AG10803 (cell line): ENCODE measurements at regions not wholly inside any gene's neighbourhood (a gene's known extent, or its start where the extent isn't known, plus 50 kb on each side); places are given as distances from the start of the nearest gene placed in this dataset.

ENCODE experiments used
- DNase-seq: peaks from one replicate; pipeline ENCODE4 v3.0.0; 2010; ENCODE audit warnings: low read depth
- H3K4me3 ChIP-seq: 2 replicates; pipeline ENCODE4 v1.5.1; 2011; ENCODE audit warnings: mild to moderate bottlenecking, low read length, control low read depth
- TF ChIP-seq, protein P1 (sequence below): conservative IDR thresholded peaks from 2 replicates; pipeline ENCODE4 v1.5.1; 2011; ENCODE audit warnings: mild to moderate bottlenecking, low read length, control low read depth, inconsistent platforms

DNA sequence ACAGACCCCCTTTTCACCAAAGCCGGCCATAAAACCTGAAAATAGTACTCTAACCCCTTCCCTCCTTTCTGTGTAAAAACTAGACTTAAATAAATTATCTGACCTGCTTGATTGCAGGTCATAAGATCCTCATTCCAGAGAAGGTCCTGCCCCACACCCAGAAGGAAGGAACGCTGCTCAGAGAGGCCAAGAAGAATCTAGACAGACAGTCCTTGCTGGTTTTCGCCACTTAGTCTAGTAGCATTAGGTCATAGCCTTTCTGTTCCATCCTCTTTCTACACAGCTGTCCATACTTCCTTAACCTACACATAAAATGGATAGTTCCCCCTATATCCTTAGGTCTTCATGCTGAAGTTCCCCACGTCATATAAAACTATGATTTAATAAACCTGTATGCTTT is 83.7 kb upstream of the IGF1 start:
- TF ChIP-seq, protein P1, sequence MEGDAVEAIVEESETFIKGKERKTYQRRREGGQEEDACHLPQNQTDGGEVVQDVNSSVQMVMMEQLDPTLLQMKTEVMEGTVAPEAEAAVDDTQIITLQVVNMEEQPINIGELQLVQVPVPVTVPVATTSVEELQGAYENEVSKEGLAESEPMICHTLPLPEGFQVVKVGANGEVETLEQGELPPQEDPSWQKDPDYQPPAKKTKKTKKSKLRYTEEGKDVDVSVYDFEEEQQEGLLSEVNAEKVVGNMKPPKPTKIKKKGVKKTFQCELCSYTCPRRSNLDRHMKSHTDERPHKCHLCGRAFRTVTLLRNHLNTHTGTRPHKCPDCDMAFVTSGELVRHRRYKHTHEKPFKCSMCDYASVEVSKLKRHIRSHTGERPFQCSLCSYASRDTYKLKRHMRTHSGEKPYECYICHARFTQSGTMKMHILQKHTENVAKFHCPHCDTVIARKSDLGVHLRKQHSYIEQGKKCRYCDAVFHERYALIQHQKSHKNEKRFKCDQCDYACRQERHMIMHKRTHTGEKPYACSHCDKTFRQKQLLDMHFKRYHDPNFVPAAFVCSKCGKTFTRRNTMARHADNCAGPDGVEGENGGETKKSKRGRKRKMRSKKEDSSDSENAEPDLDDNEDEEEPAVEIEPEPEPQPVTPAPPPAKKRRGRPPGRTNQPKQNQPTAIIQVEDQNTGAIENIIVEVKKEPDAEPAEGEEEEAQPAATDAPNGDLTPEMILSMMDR, result no peak
- no peak for DNase-seq
- H3K4me3 ChIP-seq, result no peak overlapping the region

- TF ChIP-seq, protein P1, result no peak
These were observed 82.6 kb upstream of the IGF1 start for GRCh38 chr12:102562836-102563425.

DNA sequence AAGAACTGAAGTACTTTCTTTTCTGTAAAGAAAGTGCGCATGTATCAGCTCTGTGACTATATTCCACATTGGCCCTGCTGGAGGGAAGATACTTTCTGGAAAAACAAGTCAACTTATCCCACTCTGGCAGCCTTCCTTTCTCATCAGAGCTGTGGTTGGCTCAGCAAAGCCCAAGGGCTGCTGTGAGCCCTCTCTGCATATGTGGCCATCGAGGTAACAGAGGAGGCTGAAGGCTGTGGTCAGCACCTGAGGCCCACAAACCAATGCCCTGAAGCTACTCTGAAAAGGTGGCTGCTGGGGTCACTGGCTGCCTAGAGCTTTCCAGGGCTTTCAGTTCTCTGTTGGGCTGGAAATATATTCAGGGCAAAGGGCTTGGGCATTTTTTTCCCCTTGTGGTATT is 70.8 kb upstream of the IGF1 start:
- DNase-seq, result no peak
- no peak overlapping the region for H3K4me3 ChIP-seq
- TF ChIP-seq, protein P1, result no peak

More at GRCh38 chr12:102562836-102563425, 82.6 kb upstream of the IGF1 start:
- peak; percentile 16 for DNase-seq
- no peak overlapping the region for H3K4me3 ChIP-seq

DNA sequence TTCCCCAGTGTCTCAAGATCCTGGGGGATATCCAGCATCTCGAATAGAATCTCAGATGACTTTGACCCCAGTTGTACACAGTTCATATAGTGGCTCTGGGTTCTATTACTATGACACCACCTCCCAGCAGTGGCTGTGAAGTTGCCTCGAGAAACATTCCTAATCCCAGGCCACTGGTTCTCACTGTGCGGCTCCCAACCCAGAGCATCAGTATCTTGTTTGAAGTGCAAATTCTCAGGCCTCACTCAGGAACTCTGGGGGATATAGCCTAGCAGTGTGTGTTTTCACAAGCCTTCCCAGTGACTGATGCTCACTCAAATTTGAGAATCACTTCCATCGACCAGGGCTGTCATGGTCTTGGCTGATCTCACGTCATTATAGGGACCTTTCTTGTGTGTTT is 69.3 kb upstream of the IGF1 start:
- no peak for DNase-seq
- TF ChIP-seq, protein P1, result no peak

DNA sequence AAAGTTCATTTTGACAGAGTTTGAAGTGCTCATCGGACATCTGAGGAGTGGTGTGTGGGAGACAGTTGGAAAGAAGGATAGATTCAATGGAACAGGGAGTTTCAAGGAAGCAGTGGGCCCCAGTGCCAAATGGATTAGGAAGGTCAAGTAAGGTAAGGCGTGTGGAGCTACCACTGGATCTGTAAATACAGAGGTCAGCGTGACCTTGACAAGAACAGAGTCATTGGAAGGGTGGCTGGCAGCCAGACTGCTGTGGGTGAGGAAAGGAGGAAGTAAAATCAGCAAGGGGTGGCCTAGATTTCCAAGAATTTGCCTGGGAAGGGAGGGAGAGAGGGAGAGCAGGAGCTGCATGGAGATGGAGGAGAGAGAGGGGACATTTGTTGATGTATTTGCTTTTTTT is 68.2 kb upstream of the IGF1 start:
- TF ChIP-seq, protein P1, result no peak
- H3K4me3 ChIP-seq, result no peak overlapping the region
- DNase-seq, result peak; percentile 23

More for the DNA sequence above, 69.3 kb upstream of the IGF1 start:
- no peak overlapping the region for H3K4me3 ChIP-seq

GRCh38 chr12:102543494-102544485 is 63.4 kb upstream of the IGF1 start:
- DNase-seq, result peak; percentile 50
- TF ChIP-seq, protein P1, result peak; percentile 33
- no peak overlapping the region for H3K4me3 ChIP-seq
